Endothelial cell of umbilical vein (primary cell): ENCODE measurements at regions not wholly inside any gene's neighbourhood (a gene's known extent, or its start where the extent isn't known, plus 50 kb on each side); places are given as distances from the start of the nearest gene placed in this dataset.

Source experiments
- BruUV-seq: library from RNA; stranded (reverse); fragments of 400-500 nt; replicated peaks from 2 replicates; lab custom pipeline; 2021; lab: Mats Ljungman, UMichigan
- CTCF ChIA-PET: fragments of 300-600, 350-600 bp; sonication (Branson Sonifier 250); formaldehyde crosslinking; loops from one replicate; lab custom pipeline; 2021; ENCODE audit warnings: antibody characterized with exemption, inconsistent platforms; lab: Charles Lee
- POLR2A ChIA-PET: fragments of 300-600, 350-600 bp; sonication (Branson Sonifier 250); formaldehyde crosslinking; loops from one replicate; lab custom pipeline; 2021; ENCODE audit warnings: antibody characterized with exemption, inconsistent platforms; lab: Charles Lee
- DNase-seq: peaks from one replicate; pipeline ENCODE4 v3.0.0-alpha.2; 2011; ENCODE audit warnings: low read depth, low spot score
- FAIRE-seq: peaks from 2 replicates; lab custom pipeline; 2011; peaks lifted over from hg19 to GRCh38; lab: Jason Lieb, UNC
- H2AFZ ChIP-seq: 2 replicates; pipeline ENCODE4 v1.6.0; 2012; ENCODE audit warnings: low read depth, low read length, control low read depth, inconsistent platforms
- H3K27ac ChIP-seq: 2 replicates; pipeline ENCODE4 v1.5.1; 2011; ENCODE audit warnings: low read depth, mild to moderate bottlenecking, control low read depth, low read length, moderate library complexity; ENCODE audit not compliant: insufficient read depth
- H3K27me3 ChIP-seq, 2 experiments: 2 replicates each; pipeline versions ENCODE4 v1.6.0 to v1.6.1; 2011; ENCODE audit warnings: low read length in 2 of 2, mixed read lengths in 1 of 2; ENCODE audit not compliant: control insufficient read depth in 2 of 2, insufficient read depth in 2 of 2
- H3K36me3 ChIP-seq, 2 experiments: 2 replicates in 1 of 2; 3 replicates in 1 of 2; pipeline ENCODE4 v1.5.1; 2011; ENCODE audit warnings: low read length in 2 of 2, mild to moderate bottlenecking in 1 of 2, moderate library complexity in 1 of 2; ENCODE audit not compliant: control insufficient read depth in 2 of 2, insufficient read depth in 2 of 2; ENCODE audit errors: extremely low read depth in 1 of 2
- H3K4me1 ChIP-seq: 3 replicates; pipeline ENCODE4 v1.5.1; 2011; ENCODE audit warnings: mild to moderate bottlenecking, low read length; ENCODE audit not compliant: control insufficient read depth, insufficient read depth; ENCODE audit errors: extremely low read depth
- H3K4me2 ChIP-seq: 2 replicates; pipeline ENCODE4 v1.6.1; 2011; ENCODE audit warnings: low read length, control low read depth, mixed read lengths; ENCODE audit not compliant: insufficient read depth
- H3K4me3 ChIP-seq, 3 experiments: fragments of 200-600 bp in 1 of 3; sonication (generic), shearing (Covaris generic) in 1 of 3; replicated peaks in 1 of 3; 2 replicates each; pipeline ENCODE4 v1.5.1; 2011 to 2016; ENCODE audit warnings: control low read depth in 3 of 3, low read length in 3 of 3, mild to moderate bottlenecking in 2 of 3, inconsistent platforms in 1 of 3, low read depth in 1 of 3, moderate library complexity in 1 of 3; ENCODE audit not compliant: insufficient read depth in 1 of 3
- H3K79me2 ChIP-seq: 2 replicates; pipeline ENCODE4 v1.6.0; 2012; ENCODE audit warnings: low read length, inconsistent platforms; ENCODE audit not compliant: control insufficient read depth, insufficient read depth
- H3K9ac ChIP-seq: replicated peaks from 2 replicates; pipeline ENCODE3; 2011; ENCODE audit warnings: low read length, control low read depth; ENCODE audit not compliant: insufficient read depth; ENCODE audit errors: extremely low read depth
- H3K9me1 ChIP-seq: replicated peaks from 3 replicates; pipeline ENCODE4 v1.6.0; 2011; ENCODE audit warnings: mild to moderate bottlenecking, low read length; ENCODE audit not compliant: control insufficient read depth, insufficient read depth; ENCODE audit errors: extremely low read depth
- H3K9me3 ChIP-seq: replicated peaks from 2 replicates; pipeline ENCODE4 v1.5.1; 2012; ENCODE audit warnings: low read length, inconsistent platforms; ENCODE audit not compliant: control insufficient read depth, insufficient read depth
- H4K20me1 ChIP-seq: replicated peaks from 2 replicates; pipeline ENCODE3; 2011; ENCODE audit warnings: mild to moderate bottlenecking, low read length; ENCODE audit not compliant: control insufficient read depth, insufficient read depth; ENCODE audit errors: extremely low read depth
- CTCF ChIP-seq, 2 donors: IDR thresholded peaks; 1 replicate in 1 of 2; 2 replicates in 1 of 2; pipeline ENCODE4 v1.5.1; 2011; ENCODE audit warnings: low read length in 2 of 2, mild to moderate bottlenecking in 2 of 2, moderate library complexity in 2 of 2, control low read depth in 1 of 2, inconsistent platforms in 1 of 2, low read depth in 1 of 2; ENCODE audit not compliant: insufficient read depth in 1 of 2; ENCODE audit errors: extremely low read depth in 1 of 2
- EZH2 ChIP-seq: IDR thresholded peaks from 2 replicates; pipeline ENCODE4 v1.6.1; 2012; ENCODE audit warnings: borderline replicate concordance, low read depth, mild to moderate bottlenecking, moderate library complexity, low read length, inconsistent platforms; ENCODE audit not compliant: severe bottlenecking
- FOS ChIP-seq: IDR thresholded peaks from 2 replicates; pipeline ENCODE4 v1.6.1; 2011; ENCODE audit warnings: mild to moderate bottlenecking, low read length, moderate library complexity, borderline replicate concordance; ENCODE audit not compliant: insufficient read depth
- JUN ChIP-seq: IDR thresholded peaks from 2 replicates; pipeline ENCODE4 v1.6.1; 2011; ENCODE audit warnings: borderline replicate concordance, low read depth; ENCODE audit not compliant: insufficient read length, insufficient read depth
- MYC ChIP-seq: IDR thresholded peaks from one replicate; pipeline ENCODE4 v1.6.1; 2011; ENCODE audit warnings: mild to moderate bottlenecking, low read depth, low read length
- POLR2A ChIP-seq: IDR thresholded peaks from 2 replicates; pipeline ENCODE4 v1.6.1; 2012; ENCODE audit warnings: low read depth, mild to moderate bottlenecking, control low read depth, low read length
- POLR2AphosphoS5 ChIP-seq: IDR thresholded peaks from 2 replicates; pipeline ENCODE4 v1.6.1; 2012; ENCODE audit warnings: low read depth, mild to moderate bottlenecking, control low read depth, low read length, moderate library complexity; ENCODE audit not compliant: insufficient read depth
- dilution Hi-C: fragments of 300-500 bp; cut with MboI; formaldehyde crosslinking; loops from one replicate; pipeline ENCODE4 v1.15.0; 2019; ENCODE audit warnings: low sequenced_read_pairs; ENCODE audit not compliant: extremely low pct_ligation_motif_present
- intact Hi-C: fragments of 100-400 bp; cut with micrococcal nuclease; formaldehyde crosslinking; loops from one replicate; pipeline ENCODE4 v1.10.0; 2022
- TF ChIP-seq, protein P1 (sequence below): IDR thresholded peaks from 2 replicates; pipeline ENCODE4 v1.6.1; 2011; ENCODE audit not compliant: insufficient read depth, insufficient read length

- Histone ChIP-seq H4K20me1 (no peaks in the 10 kb centered on the region), H3K4me2 (no peak overlapping the region), H3K79me2 (no peaks in the 10 kb centered on the region), H3K9me3 (no peaks in the 10 kb centered on the region), H2AFZ (no peak overlapping the region), H3K36me3 (no peaks in the 10 kb centered on the region), H3K4me1 (no peaks in the 10 kb centered on the region), H3K4me3 (no peak overlapping the region), H3K27ac (no peak overlapping the region), H3K9ac (no peak overlapping the region), H3K27me3 (no peaks in the 10 kb centered on the region), H3K9me1 (no peaks in the 10 kb centered on the region)
- ChIA-PET CTCF (interaction anchor here (0.7 to 2.2 kb wide), 12 partner anchors 9 to 543 kb away, joined by 3 to 15 read pairs (median 5); no protein-coding TSS in a partner anchor), POLR2A (no interaction called here)
- TF ChIP-seq, protein P1, sequence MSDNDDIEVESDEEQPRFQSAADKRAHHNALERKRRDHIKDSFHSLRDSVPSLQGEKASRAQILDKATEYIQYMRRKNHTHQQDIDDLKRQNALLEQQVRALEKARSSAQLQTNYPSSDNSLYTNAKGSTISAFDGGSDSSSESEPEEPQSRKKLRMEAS: no peak
- intact Hi-C loops: loop anchor here (1.0 to 2.0 kb wide), 2 partner anchors 226 to 373 kb away; no protein-coding TSS in a partner anchor
- FAIRE-seq: no peak
- dilution Hi-C loops: no loop called here
- no TSS peak for BruUV-seq
- DNase-seq: no peak
Measured at GRCh38 chr10:61189912-61190311, 245.9 kb upstream of the RHOBTB1 start.

- no peak for FAIRE-seq
- CTCF ChIA-PET: no interaction called here
- H3K4me3 ChIP-seq: no peak overlapping the region
Measured at GRCh38 chr10:61188691-61189090, 244.7 kb upstream of the RHOBTB1 start.

More at GRCh38 chr10:61188691-61189090, 244.7 kb upstream of the RHOBTB1 start:
- H2AFZ ChIP-seq: no peak overlapping the region
- H3K27ac ChIP-seq: no peak overlapping the region
- dilution Hi-C loops (no loop called here), intact Hi-C loops (no loop called here)
- no peak for DNase-seq
- TF ChIP-seq POLR2AphosphoS5 (no peak), MYC (no peak), CTCF (IDR thresholded peaks at IDR 0.05; ENCODE audit: extremely low read depth in 1 of 2, insufficient read depth in 1 of 2, low read depth in 1 of 2, low read length in 2 of 2) (no peak), EZH2 (no peak), POLR2A (no peak), FOS (no peak), JUN (no peak)
- TF ChIP-seq, protein P1: no peak
- H3K36me3 ChIP-seq: no peaks in the 10 kb centered on the region
- H3K27me3 ChIP-seq: no peaks in the 10 kb centered on the region
- POLR2A ChIA-PET: no interaction called here
- H3K4me1 ChIP-seq: no peaks in the 10 kb centered on the region
- no peaks in the 10 kb centered on the region for H3K9me1 ChIP-seq
- no peaks in the 10 kb centered on the region for H4K20me1 ChIP-seq
- no peaks in the 10 kb centered on the region for H3K79me2 ChIP-seq
- BruUV-seq: no TSS peak
- no peak overlapping the region for H3K9ac ChIP-seq
- no peaks in the 10 kb centered on the region for H3K9me3 ChIP-seq
- no peak overlapping the region for H3K4me2 ChIP-seq
